ENCODE measurements at regions not wholly inside any gene's neighbourhood (a gene's known extent, or its start where the extent isn't known, plus 50 kb on each side); places are given as distances from the start of the nearest gene placed in this dataset.

DNA sequence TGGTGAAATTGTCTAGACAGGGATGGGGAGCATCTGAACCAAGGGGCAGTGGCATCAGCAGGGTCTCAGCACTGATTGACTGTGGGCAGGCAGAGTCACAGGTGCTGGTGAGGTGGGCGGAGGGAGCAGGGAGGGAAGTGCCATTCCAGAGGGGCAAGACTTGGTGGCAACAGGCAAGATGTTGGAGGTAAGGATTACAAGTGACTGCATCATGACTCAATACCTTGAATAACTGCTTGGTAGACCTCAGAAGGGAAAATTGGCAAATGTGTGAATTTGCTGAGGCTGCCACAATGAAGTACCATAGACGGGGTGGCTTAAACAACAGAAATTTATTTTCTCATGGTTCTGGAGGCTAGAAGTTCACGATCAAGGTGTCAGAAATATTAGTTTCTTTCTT is 419.1 kb downstream of the HS3ST3B1 start:
- no peak overlapping the region for H3K4me3 ChIP-seq
- TF ChIP-seq, protein P1, sequence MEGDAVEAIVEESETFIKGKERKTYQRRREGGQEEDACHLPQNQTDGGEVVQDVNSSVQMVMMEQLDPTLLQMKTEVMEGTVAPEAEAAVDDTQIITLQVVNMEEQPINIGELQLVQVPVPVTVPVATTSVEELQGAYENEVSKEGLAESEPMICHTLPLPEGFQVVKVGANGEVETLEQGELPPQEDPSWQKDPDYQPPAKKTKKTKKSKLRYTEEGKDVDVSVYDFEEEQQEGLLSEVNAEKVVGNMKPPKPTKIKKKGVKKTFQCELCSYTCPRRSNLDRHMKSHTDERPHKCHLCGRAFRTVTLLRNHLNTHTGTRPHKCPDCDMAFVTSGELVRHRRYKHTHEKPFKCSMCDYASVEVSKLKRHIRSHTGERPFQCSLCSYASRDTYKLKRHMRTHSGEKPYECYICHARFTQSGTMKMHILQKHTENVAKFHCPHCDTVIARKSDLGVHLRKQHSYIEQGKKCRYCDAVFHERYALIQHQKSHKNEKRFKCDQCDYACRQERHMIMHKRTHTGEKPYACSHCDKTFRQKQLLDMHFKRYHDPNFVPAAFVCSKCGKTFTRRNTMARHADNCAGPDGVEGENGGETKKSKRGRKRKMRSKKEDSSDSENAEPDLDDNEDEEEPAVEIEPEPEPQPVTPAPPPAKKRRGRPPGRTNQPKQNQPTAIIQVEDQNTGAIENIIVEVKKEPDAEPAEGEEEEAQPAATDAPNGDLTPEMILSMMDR (IDR thresholded peaks at IDR 0.05), result no peak
- peaks cover 0 to 8% of the 10 kb centered on the region in 2 donors for H3K9me3 ChIP-seq
- H3K27ac ChIP-seq, result no peak overlapping the region
- no peaks in the 10 kb centered on the region for H3K4me1 ChIP-seq
- no peaks in the 10 kb centered on the region for H3K27me3 ChIP-seq
- no peak for DNase-seq (ENCODE audit: low spot score)
- H3K36me3 ChIP-seq, result no peaks in the 10 kb centered on the region

DNA sequence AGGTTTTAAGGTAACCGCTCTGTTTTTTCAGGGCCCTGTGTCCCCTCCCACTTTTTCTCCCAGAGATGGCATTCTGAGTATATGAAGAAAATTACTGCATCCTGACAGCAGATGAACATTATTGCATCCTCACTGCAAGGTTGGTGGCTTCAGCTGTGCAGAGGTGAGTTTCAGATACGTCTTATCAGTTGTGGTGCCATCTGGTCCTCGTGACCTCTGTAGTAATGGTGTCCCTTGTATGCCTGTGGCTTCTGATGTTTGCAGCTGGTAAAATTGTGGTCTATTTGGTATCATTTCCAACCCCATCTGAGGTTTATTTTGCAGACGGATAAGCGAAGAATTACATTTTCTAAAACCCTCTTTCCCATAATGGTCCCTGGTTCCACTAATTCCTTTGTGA is 417.0 kb downstream of the HS3ST3B1 start:
- Histone ChIP-seq H3K4me1 (no peaks in the 10 kb centered on the region), H3K27ac (no peak overlapping the region), H3K4me3 (no peak overlapping the region), H3K9me3 (no peaks in the 10 kb centered on the region), H3K27me3 (no peaks in the 10 kb centered on the region), H3K36me3 (no peaks in the 10 kb centered on the region)
- TF ChIP-seq, protein P1 (IDR thresholded peaks at IDR 0.05), result no peak
- DNase-seq (ENCODE audit: low spot score), result no peak

DNA sequence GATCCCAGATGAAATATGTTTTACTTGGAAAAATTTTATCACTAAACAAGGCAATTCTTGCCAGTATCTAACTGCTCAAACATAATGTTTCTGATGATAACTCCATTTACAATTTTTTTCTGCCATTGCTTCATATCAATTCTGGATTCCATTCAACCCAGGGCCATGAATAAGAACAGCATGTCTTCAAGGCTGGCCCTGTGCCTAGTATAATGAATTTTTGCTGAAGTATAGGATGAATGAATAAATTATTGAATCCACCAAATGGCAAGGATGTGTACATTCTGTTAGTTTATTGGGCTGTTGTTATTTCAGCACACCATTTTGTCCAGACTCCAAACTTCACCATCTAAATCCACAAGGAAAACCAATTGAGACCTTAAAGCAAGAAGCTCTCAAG is 414.7 kb downstream of the HS3ST3B1 start:
- Histone ChIP-seq H3K4me3 (no peak overlapping the region), H3K9me3 (no peaks in the 10 kb centered on the region), H3K27ac (no peak overlapping the region), H3K4me1 (no peaks in the 10 kb centered on the region), H3K36me3 (no peaks in the 10 kb centered on the region), H3K27me3 (no peaks in the 10 kb centered on the region)
- no peak for DNase-seq (ENCODE audit: low spot score)
- TF ChIP-seq, protein P1 (IDR thresholded peaks at IDR 0.05), result no peak

DNA sequence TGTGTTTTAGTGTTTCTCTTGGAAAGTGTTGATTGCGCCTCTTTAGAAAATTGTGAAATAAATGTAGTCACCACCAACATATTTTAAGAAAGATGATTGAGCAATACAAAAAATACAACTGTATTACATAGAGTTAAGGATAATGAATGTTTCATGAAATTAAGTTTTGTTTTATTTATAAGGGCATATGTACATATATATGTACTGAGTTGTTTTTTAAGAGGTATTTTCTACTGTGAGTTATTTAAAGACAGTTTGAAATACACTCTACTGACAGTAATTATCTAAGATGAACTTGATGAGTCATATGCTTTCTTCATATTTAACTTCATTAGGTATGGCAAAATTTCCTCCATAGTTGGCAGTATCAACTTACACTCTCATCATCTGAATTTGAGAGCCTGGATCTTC is 411.7 kb downstream of the HS3ST3B1 start:
- Histone ChIP-seq H3K27me3 (no peaks in the 10 kb centered on the region), H3K4me1 (no peaks in the 10 kb centered on the region), H3K27ac (no peak overlapping the region), H3K4me3 (no peak overlapping the region), H3K9me3 (no peaks in the 10 kb centered on the region), H3K36me3 (no peaks in the 10 kb centered on the region)
- DNase-seq (ENCODE audit: low spot score), result no peak
- TF ChIP-seq, protein P1 (IDR thresholded peaks at IDR 0.05), result no peak

DNA sequence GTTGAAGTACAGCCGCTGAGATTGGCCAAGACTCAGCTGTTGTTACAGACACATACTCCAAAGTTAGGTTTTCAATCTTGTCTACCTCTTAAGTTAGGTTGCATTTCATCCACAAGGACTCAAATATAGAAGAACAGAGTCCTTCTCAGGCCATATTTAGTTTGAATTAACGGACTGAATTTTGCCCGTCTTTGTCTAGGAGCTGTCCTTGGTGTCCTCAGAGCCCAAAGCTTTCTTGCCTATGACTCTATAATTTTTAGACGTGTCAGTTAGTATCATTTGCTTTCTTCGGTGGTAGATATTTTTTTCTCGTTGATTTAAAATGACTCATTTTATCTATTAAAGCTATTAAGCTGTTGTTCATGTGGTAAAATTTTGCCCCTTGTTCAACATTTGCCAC is 403.2 kb downstream of the HS3ST3B1 start:
- Histone ChIP-seq H3K36me3 (no peaks in the 10 kb centered on the region), H3K4me3 (no peak overlapping the region), H3K27me3 (no peaks in the 10 kb centered on the region), H3K4me1 (no peaks in the 10 kb centered on the region), H3K9me3 (no peaks in the 10 kb centered on the region), H3K27ac (no peak overlapping the region)
- TF ChIP-seq, protein P1 (IDR thresholded peaks at IDR 0.05), result no peak
- DNase-seq (ENCODE audit: low spot score), result no peak

DNA sequence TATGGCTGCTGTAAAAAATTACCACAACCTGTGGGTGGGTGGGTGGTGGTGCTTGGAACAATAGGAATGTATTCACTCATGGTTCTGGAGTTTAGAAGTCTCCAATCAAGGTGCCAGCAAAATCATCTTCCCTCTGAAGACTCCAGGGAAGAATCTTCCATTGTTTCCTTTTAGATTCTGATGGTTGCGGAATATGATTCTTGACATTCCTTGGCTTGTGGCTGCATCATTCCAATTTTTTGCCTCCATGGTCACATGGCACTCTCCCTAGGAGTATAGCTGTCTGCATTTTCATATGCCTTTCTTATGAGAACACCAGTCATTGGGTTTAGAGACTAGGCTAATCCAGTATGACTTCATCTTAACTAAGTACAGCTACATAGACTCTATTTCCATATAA is 401.0 kb downstream of the HS3ST3B1 start:
- Histone ChIP-seq H3K9me3 (no peaks in the 10 kb centered on the region), H3K4me1 (no peaks in the 10 kb centered on the region), H3K27ac (no peak overlapping the region), H3K4me3 (no peak overlapping the region), H3K27me3 (no peaks in the 10 kb centered on the region), H3K36me3 (no peaks in the 10 kb centered on the region)
- no peak for DNase-seq (ENCODE audit: low spot score)
- TF ChIP-seq, protein P1 (IDR thresholded peaks at IDR 0.05), result no peak
